ENCODE measurements at regions not wholly inside any gene's neighbourhood (a gene's known extent, or its start where the extent isn't known, plus 50 kb on each side); places are given as distances from the start of the nearest gene placed in this dataset.
"Not testable (repeated sequence)": the region's sequence is repeated elsewhere in the genome, so short reads cannot be mapped to it uniquely, and the experiment has no call there.

GRCh38 chr9:99488131-99489059 lies 266.3 kb downstream of the SEC61B start:
- DNase-seq (ENCODE audit: low spot score): no peak

GRCh38 chr9:99489060-99489413 lies 267.0 kb downstream of the SEC61B start:
- DNase-seq (ENCODE audit: low spot score): no peak

GRCh38 chr9:99490729-99491128 lies 268.6 kb downstream of the SEC61B start:
- DNase-seq (ENCODE audit: low spot score): no peak

GRCh38 chr9:99491408-99492158 lies 269.5 kb downstream of the SEC61B start:
- DNase-seq (ENCODE audit: low spot score): no peak

GRCh38 chr9:99497641-99498040 lies 275.6 kb downstream of the SEC61B start:
- DNase-seq (ENCODE audit: low spot score): no peak

GRCh38 chr9:99498979-99499378 lies 276.9 kb downstream of the SEC61B start:
- not testable (repeated sequence) for DNase-seq (ENCODE audit: low spot score)

GRCh38 chr9:99505936-99506335 lies 283.9 kb downstream of the SEC61B start:
- no peak for DNase-seq (ENCODE audit: low spot score)

- DNase-seq (ENCODE audit: low spot score): no peak
Observed at GRCh38 chr9:99506747-99507348, 284.8 kb downstream of the SEC61B start.

GRCh38 chr9:99509065-99509745 lies 287.1 kb downstream of the SEC61B start:
- DNase-seq (ENCODE audit: low spot score): no peak

GRCh38 chr9:99509900-99510535 lies 287.9 kb downstream of the SEC61B start:
- DNase-seq (ENCODE audit: low spot score): peak; percentile 47

GRCh38 chr9:99511723-99512122 lies 289.6 kb downstream of the SEC61B start:
- DNase-seq (ENCODE audit: low spot score): no peak

- DNase-seq (ENCODE audit: low spot score): no peak
Observed at GRCh38 chr9:99513441-99514112, 291.5 kb downstream of the SEC61B start.

- DNase-seq (ENCODE audit: low spot score): no peak
Observed at GRCh38 chr9:99515093-99515492, 293.0 kb downstream of the SEC61B start.

GRCh38 chr9:99515895-99516656 lies 294.0 kb downstream of the SEC61B start:
- DNase-seq (ENCODE audit: low spot score): peak; percentile 12

- DNase-seq (ENCODE audit: low spot score): no peak
Observed at GRCh38 chr9:99516657-99517049, 294.6 kb downstream of the SEC61B start.

GRCh38 chr9:99523838-99524237 lies 297.8 kb upstream of the NR4A3 start:
- DNase-seq (ENCODE audit: low spot score): no peak

- DNase-seq (ENCODE audit: low spot score): no peak
Observed at GRCh38 chr9:99531313-99531712, 290.4 kb upstream of the NR4A3 start.

- no peak for DNase-seq (ENCODE audit: low spot score)
Observed at GRCh38 chr9:99533421-99533820, 288.3 kb upstream of the NR4A3 start.

GRCh38 chr9:99537996-99538395 lies 283.7 kb upstream of the NR4A3 start:
- DNase-seq (ENCODE audit: low spot score): no peak

GRCh38 chr9:99544526-99544925 lies 277.2 kb upstream of the NR4A3 start:
- no peak for DNase-seq (ENCODE audit: low spot score)
